WTC11 (cell line): ENCODE measurements at regions not wholly inside any gene's neighbourhood (a gene's known extent, or its start where the extent isn't known, plus 50 kb on each side); places are given as distances from the start of the nearest gene placed in this dataset.

Experiments
- ATAC-seq: fragments of 200-7000 bp; cut with Tn5 transposase; 2 replicates; pipeline ENCODE4 v1.10.0; 2021; ENCODE audit warnings: mild to moderate bottlenecking, moderate library complexity
- CTCF ChIA-PET: fragments of 300-600 bp; sonication (Branson Sonifier 250); formaldehyde crosslinking; loops from one replicate; lab custom pipeline; 2021; ENCODE audit warnings: antibody characterized with exemption; lab: Charles Lee
- POLR2A ChIA-PET: fragments of 350-600 bp; sonication (Branson Sonifier 250); formaldehyde crosslinking; loops from one replicate; lab custom pipeline; 2021; ENCODE audit warnings: antibody characterized with exemption; lab: Charles Lee
- DNase-seq: peaks from one replicate; pipeline ENCODE4 v3.0.0; 2021; ENCODE audit warnings: low spot score
- H3K27ac Mint-ChIP-seq: 2 replicates; pipeline ENCODE4 v1.8.0; 2021; ENCODE audit warnings: mixed read lengths
- H3K27me3 Mint-ChIP-seq: 2 replicates; pipeline ENCODE4 v1.8.0; 2021; ENCODE audit warnings: low read depth, mild to moderate bottlenecking, moderate library complexity, mixed read lengths
- H3K36me3 Mint-ChIP-seq: 2 replicates; pipeline ENCODE4 v1.8.0; 2021; ENCODE audit warnings: mixed read lengths
- H3K4me1 Mint-ChIP-seq: 2 replicates; pipeline ENCODE4 v1.8.0; 2022; ENCODE audit warnings: mixed read lengths
- H3K4me3 Mint-ChIP-seq: 2 replicates; pipeline ENCODE4 v1.8.0; 2021; ENCODE audit warnings: mild to moderate bottlenecking, moderate library complexity, mixed read lengths
- H3K9me3 Mint-ChIP-seq: 2 replicates; pipeline ENCODE4 v1.8.0; 2021; ENCODE audit warnings: mixed read lengths
- CREB1 ChIP-seq: sonication (generic); formaldehyde crosslinking; IDR thresholded peaks from 2 replicates; pipeline ENCODE4 v1.8.0; 2023; ENCODE audit warnings: mild to moderate bottlenecking, missing genetic modification reagents
- FOXP1 ChIP-seq: sonication (generic); formaldehyde crosslinking; IDR thresholded peaks from 2 replicates; pipeline ENCODE4 v1.8.0; 2022; ENCODE audit warnings: missing genetic modification reagents, mild to moderate bottlenecking, moderate library complexity, borderline replicate concordance
- GABPB1 ChIP-seq: sonication (generic); formaldehyde crosslinking; IDR thresholded peaks from 2 replicates; pipeline ENCODE4 v1.8.1; 2023; ENCODE audit warnings: mild to moderate bottlenecking, missing genetic modification reagents
- HMGXB4 ChIP-seq: sonication (generic); formaldehyde crosslinking; IDR thresholded peaks from 2 replicates; pipeline ENCODE4 v1.8.1; 2023; ENCODE audit warnings: mild to moderate bottlenecking, moderate library complexity, missing genetic modification reagents
- IRF2 ChIP-seq: sonication (generic); formaldehyde crosslinking; IDR thresholded peaks from 2 replicates; pipeline ENCODE4 v1.8.0; 2022; ENCODE audit warnings: low read depth, missing genetic modification reagents, borderline replicate concordance
- RORB ChIP-seq: fragments of 250-450 bp; sonication (Bioruptor Pico); IDR thresholded peaks from 2 replicates; pipeline ENCODE4 v1.9.0; 2021; ENCODE audit warnings: mild to moderate bottlenecking
- STAT6 ChIP-seq: sonication (generic); formaldehyde crosslinking; conservative IDR thresholded peaks from 2 replicates; pipeline ENCODE4 v1.8.1; 2023; ENCODE audit warnings: mild to moderate bottlenecking, low read depth, missing genetic modification reagents, moderate library complexity
- ZNF396 ChIP-seq: fragments of 250-450 bp; sonication (Bioruptor Pico); IDR thresholded peaks from 2 replicates; pipeline ENCODE4 v1.8.0; 2021; ENCODE audit warnings: mild to moderate bottlenecking, moderate library complexity, borderline replicate concordance
- ZNF423 ChIP-seq: fragments of 250-450 bp; sonication (Bioruptor Pico); IDR thresholded peaks from 2 replicates; pipeline ENCODE4 v2.1.2; 2022; ENCODE audit warnings: mild to moderate bottlenecking, moderate library complexity
- TF ChIP-seq, protein P1 (sequence below): sonication (generic); formaldehyde crosslinking; IDR thresholded peaks from 2 replicates; pipeline ENCODE4 v1.8.1; 2023; ENCODE audit warnings: mild to moderate bottlenecking, missing genetic modification reagents, borderline replicate concordance
- TF ChIP-seq, protein P2 (sequence below): fragments of 200-600 bp; IDR thresholded peaks from 2 replicates; pipeline ENCODE4 v1.8.0; 2022; ENCODE audit warnings: antibody characterized with exemption

DNA sequence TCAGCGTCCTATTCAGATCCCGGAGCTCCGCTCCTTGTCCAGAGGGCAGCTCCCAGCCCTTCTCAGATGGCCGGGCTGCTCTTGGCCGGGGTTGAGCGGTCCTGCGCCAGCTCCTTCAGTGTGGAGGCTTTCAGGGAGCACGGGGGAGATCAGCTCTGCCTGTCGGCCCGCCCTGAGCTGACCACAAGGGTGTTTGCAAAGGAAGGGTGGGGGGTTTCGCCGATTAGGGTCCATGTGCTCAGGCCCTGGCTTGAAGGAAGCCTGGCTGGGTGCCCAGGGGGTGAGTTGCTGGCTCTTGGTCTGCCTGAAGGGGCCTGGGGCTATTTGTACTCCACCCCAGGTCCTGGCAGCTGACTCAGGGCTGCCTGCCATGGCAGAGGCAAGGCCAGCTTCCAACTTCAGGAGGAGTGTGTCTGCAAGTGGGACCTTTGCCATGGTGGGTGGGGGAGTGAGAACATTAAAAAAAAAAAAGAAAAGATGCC, 250.1 kb upstream of the KLF4 start:
- Mint-ChIP-seq H3K27ac (no peak overlapping the region), H3K4me3 (no peak overlapping the region), H3K27me3 (no peaks in the 10 kb centered on the region; the same call in 1 of the 2 replicates), H3K4me1 (peaks cover 9% of the 10 kb centered on the region)
- CTCF ChIA-PET: no interaction called here
- TF ChIP-seq, protein P1, sequence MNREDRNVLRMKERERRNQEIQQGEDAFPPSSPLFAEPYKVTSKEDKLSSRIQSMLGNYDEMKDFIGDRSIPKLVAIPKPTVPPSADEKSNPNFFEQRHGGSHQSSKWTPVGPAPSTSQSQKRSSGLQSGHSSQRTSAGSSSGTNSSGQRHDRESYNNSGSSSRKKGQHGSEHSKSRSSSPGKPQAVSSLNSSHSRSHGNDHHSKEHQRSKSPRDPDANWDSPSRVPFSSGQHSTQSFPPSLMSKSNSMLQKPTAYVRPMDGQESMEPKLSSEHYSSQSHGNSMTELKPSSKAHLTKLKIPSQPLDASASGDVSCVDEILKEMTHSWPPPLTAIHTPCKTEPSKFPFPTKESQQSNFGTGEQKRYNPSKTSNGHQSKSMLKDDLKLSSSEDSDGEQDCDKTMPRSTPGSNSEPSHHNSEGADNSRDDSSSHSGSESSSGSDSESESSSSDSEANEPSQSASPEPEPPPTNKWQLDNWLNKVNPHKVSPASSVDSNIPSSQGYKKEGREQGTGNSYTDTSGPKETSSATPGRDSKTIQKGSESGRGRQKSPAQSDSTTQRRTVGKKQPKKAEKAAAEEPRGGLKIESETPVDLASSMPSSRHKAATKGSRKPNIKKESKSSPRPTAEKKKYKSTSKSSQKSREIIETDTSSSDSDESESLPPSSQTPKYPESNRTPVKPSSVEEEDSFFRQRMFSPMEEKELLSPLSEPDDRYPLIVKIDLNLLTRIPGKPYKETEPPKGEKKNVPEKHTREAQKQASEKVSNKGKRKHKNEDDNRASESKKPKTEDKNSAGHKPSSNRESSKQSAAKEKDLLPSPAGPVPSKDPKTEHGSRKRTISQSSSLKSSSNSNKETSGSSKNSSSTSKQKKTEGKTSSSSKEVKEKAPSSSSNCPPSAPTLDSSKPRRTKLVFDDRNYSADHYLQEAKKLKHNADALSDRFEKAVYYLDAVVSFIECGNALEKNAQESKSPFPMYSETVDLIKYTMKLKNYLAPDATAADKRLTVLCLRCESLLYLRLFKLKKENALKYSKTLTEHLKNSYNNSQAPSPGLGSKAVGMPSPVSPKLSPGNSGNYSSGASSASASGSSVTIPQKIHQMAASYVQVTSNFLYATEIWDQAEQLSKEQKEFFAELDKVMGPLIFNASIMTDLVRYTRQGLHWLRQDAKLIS (CRISPR knock-in tag): no peak
- no peak for TF ChIP-seq CREB1 (CRISPR knock-in tag)
- TF ChIP-seq, protein P2, sequence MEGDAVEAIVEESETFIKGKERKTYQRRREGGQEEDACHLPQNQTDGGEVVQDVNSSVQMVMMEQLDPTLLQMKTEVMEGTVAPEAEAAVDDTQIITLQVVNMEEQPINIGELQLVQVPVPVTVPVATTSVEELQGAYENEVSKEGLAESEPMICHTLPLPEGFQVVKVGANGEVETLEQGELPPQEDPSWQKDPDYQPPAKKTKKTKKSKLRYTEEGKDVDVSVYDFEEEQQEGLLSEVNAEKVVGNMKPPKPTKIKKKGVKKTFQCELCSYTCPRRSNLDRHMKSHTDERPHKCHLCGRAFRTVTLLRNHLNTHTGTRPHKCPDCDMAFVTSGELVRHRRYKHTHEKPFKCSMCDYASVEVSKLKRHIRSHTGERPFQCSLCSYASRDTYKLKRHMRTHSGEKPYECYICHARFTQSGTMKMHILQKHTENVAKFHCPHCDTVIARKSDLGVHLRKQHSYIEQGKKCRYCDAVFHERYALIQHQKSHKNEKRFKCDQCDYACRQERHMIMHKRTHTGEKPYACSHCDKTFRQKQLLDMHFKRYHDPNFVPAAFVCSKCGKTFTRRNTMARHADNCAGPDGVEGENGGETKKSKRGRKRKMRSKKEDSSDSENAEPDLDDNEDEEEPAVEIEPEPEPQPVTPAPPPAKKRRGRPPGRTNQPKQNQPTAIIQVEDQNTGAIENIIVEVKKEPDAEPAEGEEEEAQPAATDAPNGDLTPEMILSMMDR: no peak
- no peak for TF ChIP-seq FOXP1 (CRISPR knock-in tag)
- no peak for TF ChIP-seq HMGXB4
- TF ChIP-seq STAT6: no peak
- no peak for TF ChIP-seq RORB
- no peak for TF ChIP-seq ZNF423
- TF ChIP-seq ZNF396 (CRISPR knock-in tag): no peak
- TF ChIP-seq, all 79 proteins: peak for 0
- POLR2A ChIA-PET: interaction anchor here (0.5 kb wide), 1 partner anchor 63 kb away, joined by 4 read pairs; no protein-coding TSS in a partner anchor
- ATAC-seq (no peak), DNase-seq (no peak)
- no peaks in the 10 kb centered on the region for H3K9me3 Mint-ChIP-seq
- H3K36me3 Mint-ChIP-seq: no peaks in the 10 kb centered on the region

DNA sequence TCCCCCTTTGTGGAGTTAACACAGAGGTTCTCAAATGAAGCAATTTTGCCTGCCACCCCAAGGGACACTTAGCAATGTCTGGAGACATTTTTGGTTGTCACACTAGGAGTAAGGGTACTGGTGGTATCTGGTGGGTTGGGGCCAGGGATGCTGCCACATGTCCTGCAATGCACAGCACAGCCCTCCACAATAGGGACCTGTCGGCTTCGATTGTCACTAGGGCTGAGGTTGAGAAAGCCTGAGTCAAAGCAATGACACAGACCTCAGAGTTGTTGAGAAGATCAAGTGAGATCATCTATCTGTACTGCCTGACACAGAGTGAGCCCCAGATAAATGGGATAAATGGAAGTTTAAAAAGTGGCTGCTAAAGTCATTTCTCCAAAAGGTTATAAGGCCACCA, 249.2 kb upstream of the KLF4 start:
- TF ChIP-seq GABPB1 (CRISPR knock-in tag) (no peak), IRF2 (no peak)
- Mint-ChIP-seq H3K4me3 (no peak overlapping the region), H3K4me1 (peaks cover 9% of the 10 kb centered on the region), H3K27ac (no peak overlapping the region), H3K9me3 (no peaks in the 10 kb centered on the region), H3K27me3 (no peaks in the 10 kb centered on the region; the same call in 1 of the 2 replicates), H3K36me3 (no peaks in the 10 kb centered on the region)
- no peak for DNase-seq
- ATAC-seq: no peak
- CTCF ChIA-PET: no interaction called here
- POLR2A ChIA-PET: no interaction called here
